SK-N-SH (cell line): ENCODE measurements at regions not wholly inside any gene's neighbourhood (a gene's known extent, or its start where the extent isn't known, plus 50 kb on each side); places are given as distances from the start of the nearest gene placed in this dataset.

Experiments
- CTCF ChIA-PET: fragments of 300-600, 350-600 bp; formaldehyde crosslinking; extraction: SDS; loops from one replicate; lab custom pipeline; 2021; lab: Yijun Ruan, JAX
- POLR2A ChIA-PET: fragments of 350-600 bp; sonication (Branson Sonifier 250); formaldehyde crosslinking; extraction: SDS; loops from one replicate; lab custom pipeline; 2020; ENCODE audit warnings: antibody characterized with exemption, inconsistent platforms; lab: Yijun Ruan, JAX
- DNase-seq: peaks from one replicate; pipeline ENCODE4 v3.0.0; 2012
- H2AFZ ChIP-seq: fragments of 200-600 bp; sonication (generic); 2 replicates; pipeline ENCODE4 v1.8.1; 2016; ENCODE audit warnings: antibody characterized with exemption, mild to moderate bottlenecking, low read depth
- H3F3A ChIP-seq: fragments of 200-600 bp; sonication (generic); replicated peaks from 2 replicates; pipeline ENCODE3; 2016; ENCODE audit warnings: antibody characterized with exemption, mild to moderate bottlenecking; ENCODE audit not compliant: insufficient read depth
- H3K27ac ChIP-seq, 2 experiments: fragments of 200-500 bp in 1 of 2; fragments of 200-600 bp in 1 of 2; sonication (Bioruptor generic) in 1 of 2; sonication (generic), shearing (Covaris generic) in 1 of 2; 2 replicates each; pipeline versions ENCODE4 v1.5.1 to v1.6.1; 2014 to 2016; ENCODE audit warnings: low read depth in 2 of 2, inconsistent platforms in 1 of 2, low read length in 1 of 2, mild to moderate bottlenecking in 1 of 2, mixed read lengths in 1 of 2
- H3K27me3 ChIP-seq: fragments of 200-600 bp; sonication (generic), shearing (Covaris generic); 2 replicates; pipeline ENCODE4 v1.6.1; 2016; ENCODE audit warnings: mixed run types; ENCODE audit not compliant: insufficient read depth
- H3K36me3 ChIP-seq, 2 experiments: fragments of 200-500 bp in 1 of 2; fragments of 200-600 bp in 1 of 2; sonication (Bioruptor generic) in 1 of 2; sonication (generic) in 1 of 2; replicated peaks in 1 of 2; 2 replicates each; pipeline versions ENCODE3 to v1.5.1; 2014 to 2016; ENCODE audit warnings: low read length in 1 of 2, mild to moderate bottlenecking in 1 of 2; ENCODE audit not compliant: insufficient read depth in 2 of 2, control insufficient read depth in 1 of 2
- H3K4me1 ChIP-seq, 2 experiments: fragments of 200-500 bp in 1 of 2; fragments of 200-600 bp in 1 of 2; sonication (Bioruptor generic) in 1 of 2; sonication (generic), shearing (Covaris generic) in 1 of 2; 2 replicates each; pipeline versions ENCODE4 v1.5.1 to v1.6.1; 2014 to 2016; ENCODE audit warnings: low read depth in 1 of 2, low read length in 1 of 2, mixed run types in 1 of 2; ENCODE audit not compliant: insufficient read depth in 2 of 2, control insufficient read depth in 1 of 2
- H3K4me2 ChIP-seq: fragments of 200-600 bp; sonication (generic), shearing (Covaris generic); 2 replicates; pipeline ENCODE4 v1.6.1; 2017; ENCODE audit warnings: mixed run types
- H3K4me3 ChIP-seq, 2 experiments: fragments of 200-500 bp in 1 of 2; fragments of 200-600 bp in 1 of 2; sonication (Bioruptor generic) in 1 of 2; sonication (generic), shearing (Covaris generic) in 1 of 2; 2 replicates each; pipeline versions ENCODE4 v1.5.1 to v1.8.1; 2014 to 2016; ENCODE audit warnings: low read depth in 2 of 2, inconsistent platforms in 1 of 2, low read length in 1 of 2, mild to moderate bottlenecking in 1 of 2, mixed read lengths in 1 of 2, moderate library complexity in 1 of 2
- H3K79me2 ChIP-seq: fragments of 200-600 bp; sonication (generic); 2 replicates; pipeline ENCODE4 v1.8.1; 2017; ENCODE audit warnings: mild to moderate bottlenecking; ENCODE audit not compliant: insufficient read depth
- H3K9ac ChIP-seq: fragments of 200-600 bp; sonication (generic); 2 replicates; pipeline ENCODE4 v1.6.1; 2017; ENCODE audit warnings: mixed run types
- H3K9me2 ChIP-seq: fragments of 200-600 bp; sonication (generic); 2 replicates; pipeline ENCODE4 v1.6.1; 2017; ENCODE audit warnings: mixed run types
- H3K9me3 ChIP-seq: fragments of 200-600 bp; sonication (generic); 2 replicates; pipeline ENCODE4 v1.6.1; 2017; ENCODE audit warnings: mixed run types, mild to moderate bottlenecking, moderate library complexity
- H4K20me1 ChIP-seq: fragments of 200-600 bp; sonication (generic); 2 replicates; pipeline ENCODE4 v1.6.1; 2017; ENCODE audit warnings: mild to moderate bottlenecking, mixed run types; ENCODE audit not compliant: insufficient read depth
- CTCF ChIP-seq: fragments of 200-600 bp; sonication (generic); IDR thresholded peaks from 2 replicates; pipeline ENCODE4 v1.6.1; 2017; ENCODE audit warnings: antibody characterized with exemption, mild to moderate bottlenecking, moderate library complexity
- ELF1 ChIP-seq: IDR thresholded peaks from 2 replicates; pipeline ENCODE4 v1.4.0; 2012
- EZH2phosphoT487 ChIP-seq: fragments of 200-600 bp; sonication (generic); IDR thresholded peaks from 2 replicates; pipeline ENCODE4 v1.6.1; 2017; ENCODE audit warnings: low read depth, mixed run types, mild to moderate bottlenecking, antibody characterized with exemption, moderate library complexity, borderline replicate concordance
- GATA2 ChIP-seq: sonication (generic); formaldehyde crosslinking; IDR thresholded peaks from 2 replicates; pipeline ENCODE4 v1.5.0; 2020; ENCODE audit warnings: mild to moderate bottlenecking, missing genetic modification reagents
- IRF3 ChIP-seq: fragments of 150-350 bp; IDR thresholded peaks from 2 replicates; pipeline ENCODE4 v1.6.1; 2016; ENCODE audit warnings: mild to moderate bottlenecking, low read depth, low read length
- NFIC ChIP-seq: IDR thresholded peaks from 2 replicates; pipeline ENCODE4 v1.4.0; 2012; ENCODE audit warnings: borderline replicate concordance
- RAD21 ChIP-seq: IDR thresholded peaks from 2 replicates; pipeline ENCODE4 v1.6.1; 2012; ENCODE audit warnings: mild to moderate bottlenecking, low read length
- RXRA ChIP-seq: IDR thresholded peaks from 2 replicates; pipeline ENCODE4 v1.4.0; 2012; ENCODE audit warnings: low read depth, mild to moderate bottlenecking, borderline replicate concordance
- SMC3 ChIP-seq: IDR thresholded peaks from 2 replicates; pipeline ENCODE4 v1.6.1; 2012; ENCODE audit warnings: low read depth, low read length, improper control_type of control experiment
- TCF12 ChIP-seq: IDR thresholded peaks from 2 replicates; pipeline ENCODE4 v1.4.0; 2012
- TEAD4 ChIP-seq: IDR thresholded peaks from 2 replicates; pipeline ENCODE4 v1.4.0; 2012; ENCODE audit warnings: mild to moderate bottlenecking, borderline replicate concordance; ENCODE audit not compliant: insufficient read depth
- USF1 ChIP-seq: IDR thresholded peaks from 2 replicates; pipeline ENCODE4 v1.4.0; 2012; ENCODE audit warnings: low read depth, borderline replicate concordance
- WGBS: methylation state at CpG from one replicate; pipeline ENCODE4 v1.1.6; 2017; ENCODE audit warnings: low lambda C conversion rate; 5-methylcytosine and 5-hydroxymethylcytosine counted together

- Histone ChIP-seq H4K20me1 (no peaks in the 10 kb centered on the region), H3F3A (no peaks in the 10 kb centered on the region), H3K9me3 (no peaks in the 10 kb centered on the region), H3K36me3 (no peaks in the 10 kb centered on the region), H3K4me3 (no peak overlapping the region), H3K27me3 (no peaks in the 10 kb centered on the region), H3K4me1 (peaks cover 0 to 6% of the 10 kb centered on the region in 2 experiments; a peak in 1 of 4 replicates), H2AFZ (no peak overlapping the region), H3K79me2 (no peaks in the 10 kb centered on the region), H3K9me2 (no peaks in the 10 kb centered on the region), H3K27ac (no peak overlapping the region), H3K9ac (no peak overlapping the region), H3K4me2 (no peak overlapping the region)
- ChIA-PET POLR2A (no interaction called here), CTCF (no interaction called here)
- DNase-seq: no peak
- 81% methylated on average over 2 of the region's 2 CpGs for WGBS
- TF ChIP-seq RAD21 (no peak), ELF1 (no peak), GATA2 (CRISPR knock-in tag) (no peak), NFIC (no peak), CTCF (no peak), RXRA (no peak), IRF3 (no peak), SMC3 (no peak), EZH2phosphoT487 (no peak), TCF12 (no peak)
Observed at GRCh38 chr5:145598983-145599382, 236.2 kb downstream of the PRELID2 start.

GRCh38 chr5:145598184-145598583 is 237.0 kb downstream of the PRELID2 start:
- no peak overlapping the region for H3K9ac ChIP-seq
- no peaks in the 10 kb centered on the region for H3K9me2 ChIP-seq
- POLR2A ChIA-PET: no interaction called here
- no peak for DNase-seq
- no peaks in the 10 kb centered on the region for H3F3A ChIP-seq
- no peaks in the 10 kb centered on the region for H3K9me3 ChIP-seq
- no peaks in the 10 kb centered on the region for H4K20me1 ChIP-seq
- no peak overlapping the region for H3K4me3 ChIP-seq
- H3K79me2 ChIP-seq: no peaks in the 10 kb centered on the region
- no peak overlapping the region for H2AFZ ChIP-seq
- 82% methylated on average over 5 of the region's 5 CpGs for WGBS
- H3K36me3 ChIP-seq: no peaks in the 10 kb centered on the region
- no peak overlapping the region for H3K27ac ChIP-seq
- CTCF ChIA-PET: no interaction called here
- H3K27me3 ChIP-seq: no peaks in the 10 kb centered on the region
- peaks cover 0 to 6% of the 10 kb centered on the region in 2 experiments; a peak in 1 of 4 replicates for H3K4me1 ChIP-seq
- TF ChIP-seq TEAD4 (no peak), USF1 (no peak), CTCF (no peak)
- no peak overlapping the region for H3K4me2 ChIP-seq
